ENCODE measurements at regions not wholly inside any gene's neighbourhood (a gene's known extent, or its start where the extent isn't known, plus 50 kb on each side); places are given as distances from the start of the nearest gene placed in this dataset.
"Not testable (repeated sequence)": the region's sequence is repeated elsewhere in the genome, so short reads cannot be mapped to it uniquely, and the experiment has no call there.

DNA sequence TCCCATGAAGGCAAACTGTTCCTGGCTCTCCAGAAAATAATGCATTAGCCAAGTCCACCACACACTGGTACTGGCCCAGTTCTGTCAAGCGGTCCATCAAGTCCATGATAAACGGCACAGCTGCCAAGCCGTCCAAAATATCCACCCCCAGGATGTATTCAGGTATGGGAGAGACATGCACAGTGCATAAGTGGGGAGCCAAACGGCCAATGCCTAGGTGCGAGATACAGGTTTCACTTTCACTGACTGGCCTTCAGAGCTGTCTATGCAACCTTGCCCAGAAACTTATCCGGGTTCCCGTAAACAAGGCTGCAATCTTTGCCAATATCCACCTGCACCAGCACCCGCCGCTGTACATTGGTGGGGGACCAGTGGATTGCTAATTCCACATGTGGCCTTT, 795.8 kb downstream of the EFNA5 start:
- no peak for DNase-seq

DNA sequence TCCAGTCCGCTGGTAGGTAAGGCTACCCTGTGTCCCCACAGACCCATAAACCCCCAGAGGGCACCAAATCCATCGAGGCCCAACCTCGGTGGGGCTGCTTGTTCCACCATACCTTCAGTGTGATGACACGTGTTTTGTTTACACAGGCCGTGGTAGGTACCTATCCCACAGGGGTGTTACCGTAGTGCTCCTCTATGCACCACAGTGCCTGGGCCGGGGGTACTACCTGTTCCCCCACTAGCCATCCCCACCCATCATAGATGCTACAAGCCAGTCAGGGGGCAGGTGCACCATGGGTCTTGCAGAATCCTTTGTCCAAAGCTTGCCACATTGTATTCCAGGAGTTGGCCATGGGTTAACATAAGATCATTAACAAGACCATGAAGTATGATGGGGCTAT, 796.2 kb downstream of the EFNA5 start:
- DNase-seq, result no peak

DNA sequence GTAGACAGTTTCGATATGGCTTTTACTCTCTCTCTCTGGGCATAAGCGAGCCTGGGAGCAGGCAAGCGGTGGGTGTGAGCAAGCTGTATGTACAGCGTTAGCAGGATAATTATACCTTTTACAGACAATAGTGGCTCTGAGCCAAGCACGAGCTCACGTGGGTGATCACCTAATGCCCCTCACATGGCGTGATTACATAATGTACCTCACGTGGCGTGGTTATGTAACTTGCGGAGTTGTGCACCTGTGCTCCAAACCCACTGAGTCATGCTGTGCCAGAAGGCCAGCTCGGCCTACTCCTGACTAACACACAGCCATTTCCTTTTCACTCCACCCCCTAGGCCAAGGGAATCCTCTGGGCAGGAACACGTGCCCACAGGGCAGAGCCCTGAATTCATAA, 797.2 kb downstream of the EFNA5 start:
- no peak for DNase-seq

DNA sequence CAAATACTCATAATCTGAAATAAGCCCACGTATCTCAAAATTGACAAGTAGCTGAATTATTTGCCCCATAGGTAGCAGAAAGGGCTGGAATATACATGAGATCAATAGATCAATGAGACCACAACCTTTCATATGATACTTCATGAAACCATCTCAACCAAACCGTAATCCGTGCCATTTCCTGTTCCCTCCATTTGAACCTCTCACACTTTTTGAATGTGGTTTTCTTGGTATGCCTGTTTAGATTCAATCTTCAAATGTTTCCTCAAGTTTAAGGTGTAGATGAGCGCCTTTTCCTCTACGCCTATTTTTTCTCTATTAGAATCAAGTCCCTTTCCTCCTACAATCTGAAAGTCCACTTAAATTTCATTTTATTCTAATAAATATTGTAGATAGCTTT, 805.5 kb downstream of the EFNA5 start:
- no peak for DNase-seq

DNA sequence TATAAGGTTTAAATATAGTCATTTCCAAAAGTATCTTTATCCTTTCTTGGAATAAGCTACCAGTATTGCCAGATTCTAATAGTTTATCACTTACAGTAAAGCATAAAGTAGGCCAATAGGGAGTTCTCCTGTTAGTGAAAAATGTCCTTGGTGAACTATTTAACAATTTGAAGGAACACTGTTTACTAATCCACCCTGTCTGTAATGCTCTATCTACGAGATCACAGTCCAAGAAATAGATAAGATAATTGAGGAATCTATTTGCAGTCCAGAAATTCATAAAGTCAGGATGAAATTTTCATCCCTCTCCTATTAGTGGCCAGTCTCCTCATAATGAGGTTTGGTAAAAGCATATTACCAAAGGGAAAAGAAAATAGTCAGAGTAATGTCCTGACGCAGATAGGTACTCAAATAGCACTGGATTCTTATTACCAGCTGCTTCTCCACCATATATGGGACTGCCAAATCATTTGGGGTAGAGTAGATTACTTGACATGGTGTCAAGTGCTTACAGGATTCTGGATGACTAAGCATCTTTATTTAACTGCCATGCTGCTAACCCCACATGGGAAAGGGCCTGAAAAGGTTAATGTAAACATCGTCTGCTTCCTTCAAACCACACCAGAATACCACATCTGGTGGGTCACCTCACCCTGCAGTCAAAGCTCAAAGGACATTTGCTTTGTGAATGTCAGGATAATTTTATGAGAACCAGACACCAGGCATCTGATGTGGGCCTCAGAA, 808.1 kb downstream of the EFNA5 start:
- DNase-seq, result no peak

DNA sequence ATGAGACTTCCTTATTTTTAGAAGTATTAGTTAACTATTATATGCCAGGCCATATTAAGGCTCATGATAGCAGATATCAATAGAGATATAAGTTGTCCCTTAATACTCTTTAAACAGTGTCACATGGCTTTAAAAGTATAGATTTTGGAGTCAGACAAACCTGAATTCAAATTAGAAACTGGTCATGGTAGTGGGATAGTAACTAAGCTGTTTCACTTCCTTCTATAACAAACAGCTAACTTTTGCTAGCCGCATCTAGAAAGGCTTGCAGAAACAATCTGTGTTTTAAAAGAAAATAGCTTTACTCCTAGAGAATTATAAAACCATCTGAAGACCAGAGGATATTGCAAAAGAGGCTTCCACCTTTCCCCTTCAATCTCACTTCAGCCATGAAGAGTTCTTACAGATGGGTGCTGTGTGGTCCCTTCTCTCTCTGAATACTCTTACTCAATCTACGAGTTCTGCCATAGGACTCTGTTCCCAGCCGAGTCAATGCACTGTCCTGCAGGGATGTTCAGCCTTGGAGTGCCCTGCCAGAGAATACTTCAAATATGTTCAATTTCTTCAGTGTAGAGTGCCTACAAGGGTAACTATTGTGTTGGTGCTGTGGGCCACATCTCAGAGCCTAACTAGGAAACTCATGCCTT, 810.2 kb downstream of the EFNA5 start:
- DNase-seq, result no peak

DNA sequence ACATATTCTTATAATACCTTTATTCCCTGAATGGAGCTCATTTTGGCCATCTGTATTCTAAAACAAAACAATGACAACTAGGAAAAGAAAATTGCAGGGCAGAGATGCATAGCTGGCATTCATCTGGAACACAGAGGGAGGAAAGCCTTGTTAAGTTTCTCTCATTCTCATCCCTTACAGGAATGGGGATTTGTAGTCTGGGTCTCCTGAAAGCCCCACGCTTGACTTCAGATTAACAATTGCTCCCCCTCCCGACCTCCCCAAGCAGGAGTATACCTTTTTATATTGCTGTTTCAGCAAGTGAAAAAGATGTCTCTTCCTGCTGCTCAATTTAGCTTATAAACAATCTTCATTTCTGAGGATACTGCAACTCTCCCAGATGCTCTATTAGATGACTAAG, 812.1 kb downstream of the EFNA5 start:
- no peak for DNase-seq

DNA sequence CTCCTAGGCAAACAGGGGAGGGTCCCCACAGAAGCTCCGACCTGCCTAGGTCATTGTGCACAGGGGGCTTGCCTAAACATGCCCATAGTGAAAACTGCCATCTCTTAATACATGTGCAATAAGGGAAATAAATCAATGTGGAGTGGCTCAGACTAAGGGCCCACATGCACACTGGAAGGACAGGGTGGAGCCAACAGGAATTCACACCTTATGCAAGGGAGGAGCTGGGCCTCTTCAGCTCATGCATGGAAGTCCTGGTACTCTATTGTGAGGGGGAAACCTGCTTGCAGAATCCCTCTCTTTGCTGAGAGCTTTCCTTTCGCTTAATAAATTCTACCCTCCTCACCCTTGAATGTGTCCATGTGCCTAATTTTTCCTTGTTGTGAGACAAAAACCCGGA, 815.8 kb downstream of the EFNA5 start:
- DNase-seq, result no peak

DNA sequence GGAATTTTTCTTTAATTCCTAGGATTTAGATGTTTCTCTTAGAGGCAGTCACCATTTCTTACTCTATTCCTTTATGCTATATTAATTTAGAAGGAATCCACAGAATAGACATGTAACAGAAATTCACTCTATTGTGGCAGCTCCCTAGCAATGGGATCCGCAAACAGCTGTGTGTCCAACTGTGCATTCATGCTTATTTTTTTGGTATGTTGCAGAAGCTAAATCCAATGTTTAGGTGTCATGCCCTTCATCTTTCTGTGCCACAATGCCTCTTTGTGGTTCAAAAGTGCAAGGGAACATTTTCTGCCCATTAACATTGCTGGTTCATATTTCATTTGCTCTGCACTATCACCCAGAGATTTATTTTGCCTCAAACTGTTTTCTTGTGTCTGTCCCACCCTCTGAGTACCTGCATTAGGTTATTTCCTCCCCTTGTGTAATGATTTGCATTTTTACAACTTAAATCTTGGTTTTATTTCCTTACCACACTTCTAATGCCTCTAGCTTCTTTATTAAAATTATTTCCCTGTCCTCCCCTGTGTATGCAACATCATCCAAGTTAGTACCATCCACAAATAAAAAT, 816.5 kb downstream of the EFNA5 start:
- DNase-seq, result no peak

DNA sequence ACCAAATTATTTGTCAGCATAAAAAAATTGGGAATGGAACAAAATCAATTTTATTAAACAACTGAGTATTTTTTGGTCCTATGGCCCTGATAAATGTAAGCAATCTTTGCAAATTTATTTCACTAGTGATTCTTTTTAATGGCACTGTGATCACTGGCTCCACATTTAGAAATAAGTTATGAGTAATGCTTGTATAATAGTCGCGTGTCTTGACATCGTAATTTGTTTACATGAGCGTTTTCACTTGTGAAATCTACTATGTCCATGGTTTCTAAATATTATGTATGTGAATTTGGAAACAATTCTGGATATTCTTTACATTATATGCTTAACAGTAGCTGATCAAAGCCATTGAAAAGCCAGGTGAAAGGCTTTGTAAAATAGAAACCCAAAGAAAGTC, 817.5 kb downstream of the EFNA5 start:
- no peak for DNase-seq

DNA sequence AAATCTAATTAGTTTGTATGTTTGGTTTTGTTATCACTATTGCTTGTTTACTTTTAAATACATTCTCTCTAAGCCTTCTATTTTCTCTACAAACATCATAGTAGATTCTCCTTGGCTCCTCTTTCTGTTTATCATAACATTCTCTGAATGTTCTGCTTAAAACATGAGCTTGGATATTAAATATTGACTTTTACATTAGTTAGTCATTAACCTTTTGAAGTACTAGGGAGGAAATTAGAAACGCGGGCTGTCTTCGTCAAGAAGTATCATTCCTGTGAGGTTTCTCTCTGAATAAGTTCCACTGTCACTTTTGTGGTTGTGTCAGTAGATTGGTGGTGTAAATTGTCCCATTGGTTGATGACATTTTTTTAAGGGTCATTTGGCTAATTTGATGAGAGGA, 821.5 kb downstream of the EFNA5 start:
- no peak for DNase-seq

DNA sequence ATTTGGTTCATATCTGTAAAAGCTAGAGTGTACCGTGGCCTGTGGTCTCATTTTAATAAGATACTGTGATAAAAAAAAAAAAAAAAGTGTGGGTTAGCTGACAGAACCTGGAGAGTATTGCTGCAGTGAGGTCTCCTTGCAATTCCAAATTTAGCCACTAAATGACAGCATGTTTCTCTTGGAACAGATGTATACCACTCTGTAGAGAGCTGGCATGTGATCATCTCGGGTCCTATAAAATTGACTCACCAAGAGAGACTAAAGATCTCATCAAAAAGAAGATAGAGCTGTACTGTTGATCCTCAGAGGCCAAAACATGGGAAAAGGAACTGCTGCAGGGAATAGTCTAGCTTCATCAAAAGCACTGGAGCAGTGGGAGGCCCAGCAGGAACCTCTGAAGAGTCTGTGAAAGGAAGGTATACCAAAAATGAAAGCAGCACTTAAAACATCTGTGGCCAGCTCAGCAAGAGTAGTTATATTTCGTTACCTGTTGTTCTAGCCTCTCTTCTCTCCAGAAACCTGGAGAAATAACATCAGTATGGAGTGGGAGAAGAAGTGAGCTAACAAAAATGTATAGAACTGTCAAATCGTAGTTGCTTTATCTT, 826.8 kb downstream of the EFNA5 start:
- no peak for DNase-seq

DNA sequence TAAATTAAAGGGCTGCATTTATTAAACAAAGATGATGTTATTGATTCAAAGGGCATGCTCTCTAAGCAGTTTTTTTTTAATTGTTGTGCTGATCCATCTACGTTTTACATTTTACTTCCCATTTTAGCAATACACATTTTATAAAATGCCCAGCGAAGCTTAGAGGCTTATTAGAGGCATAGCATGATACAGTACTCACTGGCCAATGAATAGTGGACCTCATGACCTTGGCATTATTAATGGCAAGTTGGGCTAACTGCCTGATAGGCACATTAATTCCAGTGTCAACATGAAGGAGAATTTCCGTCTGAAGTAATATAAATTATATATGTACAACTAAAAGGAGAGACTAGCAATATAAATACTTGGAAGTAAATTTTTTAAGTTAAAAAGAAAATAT, 837.2 kb downstream of the EFNA5 start:
- no peak for DNase-seq

DNA sequence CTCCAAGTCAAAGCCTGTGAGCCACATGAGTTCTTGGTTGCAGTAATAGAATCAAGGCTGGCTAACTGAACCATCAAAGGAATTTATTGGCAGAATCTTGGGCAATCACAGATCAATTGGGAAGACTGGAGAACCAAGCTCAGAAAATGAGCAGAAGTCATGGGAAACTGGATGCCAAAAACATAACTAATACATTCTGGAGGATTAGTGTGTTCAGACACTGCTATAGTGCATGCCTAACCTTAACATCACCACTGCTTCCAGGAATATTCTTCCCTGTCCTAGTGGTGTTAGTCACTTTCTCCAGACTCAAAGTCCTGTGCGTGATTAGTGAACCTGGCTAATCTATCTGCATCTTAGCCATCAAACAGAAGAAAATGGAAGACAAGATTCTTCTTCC, 843.7 kb downstream of the EFNA5 start:
- no peak for DNase-seq

DNA sequence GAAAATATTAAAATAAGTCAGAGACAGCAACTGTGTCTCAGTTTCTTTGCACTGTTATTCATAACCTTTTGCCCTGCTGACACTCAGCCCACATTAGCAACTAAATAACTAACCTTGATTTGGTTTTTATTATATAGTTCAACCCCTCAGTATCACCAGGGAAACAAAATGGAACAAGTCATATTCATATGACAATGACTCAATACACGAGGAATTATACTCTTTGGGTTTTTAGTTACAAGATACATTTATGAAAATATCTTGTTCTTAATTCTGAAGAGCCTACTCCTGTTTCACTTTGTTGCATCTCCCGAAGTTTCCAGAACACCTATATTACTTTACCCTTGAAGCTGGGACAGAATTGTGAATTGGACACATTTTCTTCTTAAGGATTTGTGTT, 845.4 kb downstream of the EFNA5 start:
- DNase-seq, result no peak

DNA sequence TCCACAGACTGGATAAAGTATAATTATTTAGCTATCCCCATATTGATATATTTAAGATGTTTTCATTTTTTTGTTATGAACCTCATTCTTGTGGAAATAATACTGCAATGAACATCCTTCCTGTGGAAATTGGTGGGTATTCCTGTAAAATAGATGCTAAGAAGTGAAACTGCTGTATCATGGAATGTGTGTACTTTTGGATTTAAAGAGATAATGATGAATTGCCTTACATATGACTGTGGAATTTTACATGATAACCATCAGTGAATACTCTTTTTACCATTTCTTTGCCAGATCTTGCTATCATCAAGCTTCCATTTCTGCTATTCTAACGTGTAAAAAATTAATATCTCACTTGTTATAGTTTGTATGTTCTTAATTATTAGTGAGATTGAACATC, 847.9 kb downstream of the EFNA5 start:
- no peak for DNase-seq

DNA sequence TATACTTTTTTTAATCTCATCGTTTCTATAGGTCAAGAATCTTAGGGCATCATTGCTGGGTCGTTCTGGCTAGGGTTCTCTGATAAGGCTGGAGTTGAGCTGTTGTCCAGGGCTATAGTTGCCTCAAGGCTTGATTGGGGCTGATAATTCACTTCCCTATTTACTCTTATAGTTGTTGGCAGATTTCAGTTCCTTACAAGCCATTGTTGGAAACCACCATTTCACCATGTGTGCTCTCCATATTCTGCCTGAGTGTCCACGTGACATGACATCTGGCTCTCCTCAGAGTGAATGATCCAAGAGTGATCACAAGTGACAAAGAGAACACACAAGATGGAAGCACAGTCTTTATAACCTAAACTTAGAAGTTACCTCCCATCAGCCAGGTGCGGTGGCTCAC, 852.2 kb downstream of the EFNA5 start:
- no peak for DNase-seq

DNA sequence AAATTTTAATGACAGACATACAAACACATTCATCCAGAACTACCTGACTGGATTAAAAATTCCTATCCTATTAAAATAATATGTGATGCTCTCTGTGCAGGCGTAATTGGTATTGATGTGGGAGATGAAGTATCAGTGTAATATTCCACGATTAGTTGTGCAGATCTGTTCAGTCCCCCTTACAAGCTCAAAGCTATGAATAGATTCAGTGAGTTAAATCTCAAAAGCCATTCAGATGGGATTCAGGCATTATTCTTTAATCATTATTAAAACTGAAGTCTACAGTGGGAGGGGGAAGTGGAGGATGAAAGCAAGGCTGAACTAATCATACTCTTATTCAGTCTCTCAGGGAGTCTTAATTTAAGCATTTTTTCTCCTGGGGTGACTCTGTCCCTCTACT, 855.8 kb downstream of the EFNA5 start:
- DNase-seq, result no peak

DNA sequence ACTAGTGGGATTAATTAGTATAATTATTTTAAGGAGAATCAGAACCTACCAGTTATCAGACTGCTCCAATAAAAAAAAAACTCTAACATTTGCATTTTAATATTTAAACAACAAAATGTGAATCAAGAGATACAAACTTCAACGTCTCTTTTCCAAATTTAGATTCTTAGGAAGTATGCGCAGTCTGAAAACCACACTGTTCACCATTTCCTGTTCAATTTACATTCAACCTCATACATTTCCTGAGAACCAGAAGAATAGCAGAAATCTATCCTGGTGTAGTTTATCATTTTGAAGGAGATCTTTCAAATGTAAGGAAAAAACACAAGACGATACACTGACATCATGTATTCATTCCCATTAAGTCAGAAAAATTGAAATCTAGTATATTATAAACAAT, 869.2 kb downstream of the EFNA5 start:
- no peak for DNase-seq

DNA sequence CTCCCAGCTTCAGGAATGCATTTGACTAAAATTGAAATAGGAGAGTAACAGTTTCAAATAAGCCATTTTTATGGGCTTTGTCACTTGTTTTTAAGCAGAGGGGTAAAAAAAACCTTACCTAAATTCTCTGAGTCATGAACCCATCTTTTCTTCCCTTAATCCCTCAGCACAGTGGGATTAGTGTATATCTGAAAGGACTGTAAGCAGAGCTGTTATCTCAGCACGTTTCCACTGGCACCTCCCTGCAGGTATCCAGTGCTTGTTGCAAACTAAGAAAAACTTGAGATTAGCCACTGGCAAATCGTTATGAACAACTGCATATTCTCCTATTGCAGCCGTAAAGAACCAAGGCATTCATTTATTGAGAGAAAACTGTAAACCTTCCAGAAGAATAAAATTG, 872.7 kb downstream of the EFNA5 start:
- DNase-seq, result no peak

DNA sequence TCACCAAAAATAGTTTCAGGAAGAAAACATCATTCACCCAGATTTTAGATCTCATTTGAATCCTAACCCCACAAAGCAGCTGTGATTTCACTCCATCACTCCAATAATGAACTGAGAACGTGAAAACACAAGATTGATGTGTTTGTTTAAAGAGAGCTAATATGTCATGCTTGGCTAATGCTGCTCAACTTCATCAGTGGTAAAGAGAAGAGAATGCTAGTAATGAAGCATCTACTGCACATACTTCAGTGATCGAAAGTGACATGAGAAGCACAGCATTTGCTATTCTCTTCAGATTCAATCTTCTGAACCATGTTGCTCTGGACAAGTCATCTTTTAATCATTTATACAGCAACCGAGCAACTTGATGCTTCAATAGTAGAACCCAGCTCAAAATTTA, 874.7 kb downstream of the EFNA5 start:
- DNase-seq, result no peak

DNA sequence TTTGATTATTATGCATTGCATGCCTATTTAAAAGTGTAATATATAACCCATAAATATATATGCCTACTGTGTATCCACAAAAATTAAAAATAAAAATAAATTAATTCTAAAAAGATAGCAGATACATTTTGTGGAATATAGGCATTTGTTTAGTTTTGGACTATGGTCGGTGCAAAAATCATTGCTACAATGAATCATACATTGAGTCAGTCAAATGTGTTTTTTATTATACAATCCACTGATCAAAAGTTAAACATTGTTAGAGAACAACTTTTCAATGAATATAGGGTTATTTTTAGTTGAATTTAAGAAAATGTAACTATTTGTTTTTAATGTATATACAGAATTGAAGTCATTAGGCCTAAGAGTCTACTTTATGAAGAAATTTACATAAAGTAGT, 885.9 kb downstream of the EFNA5 start:
- DNase-seq, result no peak

DNA sequence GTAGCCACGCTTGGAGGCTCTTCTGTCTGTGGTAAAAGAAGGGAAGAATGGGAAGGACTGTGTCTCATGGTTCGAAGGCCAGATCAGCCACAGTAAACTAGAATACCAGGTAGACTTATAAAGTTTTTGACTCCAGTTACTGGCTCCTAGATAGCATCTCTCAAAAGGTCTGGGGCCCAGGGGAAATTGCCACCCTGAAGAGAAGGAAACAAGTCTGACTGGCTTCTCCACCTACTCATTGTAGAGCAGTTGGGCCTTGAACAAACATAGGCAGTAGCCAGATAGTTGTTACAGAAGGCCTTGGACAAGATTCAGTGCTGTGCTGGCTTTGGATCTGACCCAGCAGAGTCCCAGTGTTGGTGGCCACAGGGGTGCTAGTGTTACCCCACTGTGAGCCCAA, 890.4 kb downstream of the EFNA5 start:
- no peak for DNase-seq

DNA sequence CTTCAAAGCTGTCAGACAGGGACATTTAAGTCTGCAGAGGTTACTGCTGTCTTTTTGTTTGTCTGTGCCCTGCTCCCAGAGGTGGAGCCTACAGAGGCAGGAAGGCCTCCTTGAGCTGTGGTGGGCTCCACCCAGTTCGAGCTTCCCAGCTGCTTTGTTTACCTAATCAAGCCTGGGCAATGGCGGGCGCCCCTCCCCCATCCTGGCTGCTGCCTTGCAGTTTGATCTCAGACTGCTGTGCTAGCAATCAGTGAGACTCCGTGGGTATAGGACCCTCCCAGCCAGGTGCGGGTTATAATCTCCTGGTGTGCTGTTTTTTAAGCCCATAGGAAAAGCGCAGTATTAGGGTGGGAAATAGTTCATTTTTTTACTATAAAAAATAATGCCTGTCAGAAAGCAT, 894.2 kb downstream of the EFNA5 start:
- DNase-seq, result not testable (repeated sequence)

Data from CD4-positive, alpha-beta T cell treated with Interferon alpha-2 for 1 hour (primary cell).